Tibial nerve (tissue), 4 donors: ENCODE measurements at regions not wholly inside any gene's neighbourhood (a gene's known extent, or its start where the extent isn't known, plus 50 kb on each side); places are given as distances from the start of the nearest gene placed in this dataset.
A peak's percentile ranks its signal among the peaks of the same experiment; 100 is the strongest.

Experiments used
- DNase-seq, 2 donors: peaks; one replicate each; pipeline ENCODE4 v3.0.0-alpha.2; 2019; ENCODE audit warnings: low spot score in 2 of 2
- H3K27ac ChIP-seq, 4 donors: fragments of 200-600 bp; sonication (generic) in 3 of 4; one replicate each; pipeline ENCODE4 v1.5.1; 2017 to 2019; ENCODE audit warnings: mild to moderate bottlenecking in 1 of 4
- H3K27me3 ChIP-seq, 2 donors: fragments of 200-600 bp; sonication (generic) in 1 of 2; one replicate each; pipeline versions ENCODE4 v1.5.1 to v1.6.0; 2017 to 2019
- H3K36me3 ChIP-seq, 3 donors: fragments of 200-600 bp; sonication (generic); one replicate each; pipeline ENCODE4 v1.5.1; 2018 to 2019
- H3K4me1 ChIP-seq, 4 donors: fragments of 200-600 bp; sonication (generic) in 3 of 4; one replicate each; pipeline ENCODE4 v1.5.1; 2017 to 2019
- H3K4me3 ChIP-seq, 4 donors: fragments of 200-600 bp; sonication (generic) in 3 of 4; one replicate each; pipeline ENCODE4 v1.5.1; 2017 to 2019; ENCODE audit warnings: mild to moderate bottlenecking in 1 of 4, moderate library complexity in 1 of 4
- H3K9me3 ChIP-seq, 4 donors: fragments of 200-600 bp; sonication (generic) in 3 of 4; one replicate each; pipeline ENCODE4 v1.5.1; 2017 to 2019
- CTCF ChIP-seq, 5 experiments: fragments of 200-600 bp in 3 of 5; fragments of 450-650 bp in 2 of 5; sonication (generic) in 3 of 5; IDR thresholded peaks; one replicate each; pipeline ENCODE4 v1.5.1; 2016 to 2019; ENCODE audit warnings: antibody characterized with exemption in 5 of 5, mild to moderate bottlenecking in 3 of 5, moderate library complexity in 2 of 5
- EP300 ChIP-seq, 2 donors: sonication (generic); formaldehyde crosslinking; IDR thresholded peaks; one replicate each; pipeline ENCODE4 v1.6.1; 2017; ENCODE audit warnings: antibody characterized with exemption in 2 of 2, mild to moderate bottlenecking in 1 of 2
- POLR2A ChIP-seq, 2 donors: fragments of 450-650 bp; IDR thresholded peaks; one replicate each; pipeline ENCODE4 v1.6.1; 2017; ENCODE audit warnings: antibody characterized with exemption in 2 of 2, mild to moderate bottlenecking in 2 of 2, moderate library complexity in 2 of 2
- WGBS, 2 donors: methylation state at CpG; one replicate each; pipeline ENCODE4 v1.1.5; 2018; 5-methylcytosine and 5-hydroxymethylcytosine counted together

DNA sequence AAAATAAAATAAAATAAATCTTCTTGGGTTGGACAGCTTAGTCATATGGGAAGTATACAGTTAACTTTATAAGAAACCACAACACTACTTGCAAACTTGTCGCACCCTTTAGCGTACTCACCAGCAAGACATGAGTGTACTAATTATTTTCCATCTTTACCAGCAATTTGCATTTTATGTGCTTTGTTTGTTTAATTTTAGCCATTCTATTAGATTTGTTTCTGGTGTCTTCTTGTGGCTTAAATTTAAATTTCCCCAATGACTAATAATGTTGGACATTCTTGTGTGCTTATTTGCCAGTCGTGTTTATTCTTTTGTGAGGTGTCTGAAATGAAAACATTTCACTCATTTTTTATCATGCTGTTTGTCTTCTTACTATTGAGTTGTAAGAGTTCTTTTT is 1172.2 kb upstream of the CITED2 start:
- WGBS, 2 donors: 77 to 82% methylated on average over 3 of the region's 3 CpGs
- no peaks in the 10 kb centered on the region for H3K27me3 ChIP-seq

DNA sequence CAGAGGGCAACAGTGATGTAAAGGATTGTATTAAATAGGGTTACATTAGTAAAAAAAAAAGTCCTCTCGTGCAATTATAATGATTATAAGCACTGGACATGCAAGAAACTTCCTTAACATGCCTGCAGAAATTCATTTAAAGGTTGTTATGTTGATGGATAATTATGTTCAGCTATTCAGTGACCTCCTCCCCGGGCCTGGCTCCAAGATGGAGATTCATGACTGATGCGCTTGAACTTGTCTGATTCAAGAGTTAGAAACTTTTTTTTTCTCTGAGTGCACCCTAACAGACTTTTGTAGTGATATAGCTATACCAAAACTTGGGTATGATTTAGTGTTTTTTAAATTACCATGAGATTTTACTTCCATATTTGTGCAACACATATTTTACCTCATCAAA is 1170.0 kb upstream of the CITED2 start:
- Histone ChIP-seq H3K27me3 (no peaks in the 10 kb centered on the region), H3K36me3 (no peaks in the 10 kb centered on the region), H3K4me3 (no peak overlapping the region), H3K27ac (no peak overlapping the region), H3K9me3 (no peaks in the 10 kb centered on the region), H3K4me1 (peaks cover 0 to 6% (median 0%) of the 10 kb centered on the region in 4 donors)
- DNase-seq: no peak
- WGBS, 2 donors: 90 to 92% methylated on average over 3 of the region's 3 CpGs
- no peak for TF ChIP-seq POLR2A (IDR thresholded peaks at IDR 0.05)
- no peak for TF ChIP-seq EP300 (IDR thresholded peaks at IDR 0.05)
- no peak for TF ChIP-seq CTCF (IDR thresholded peaks at IDR 0.05)

More for the DNA sequence above, 1172.2 kb upstream of the CITED2 start:
- Histone ChIP-seq H3K9me3 (no peaks in the 10 kb centered on the region), H3K27ac (no peak overlapping the region), H3K36me3 (no peaks in the 10 kb centered on the region), H3K4me3 (no peak overlapping the region), H3K4me1 (no peaks in the 10 kb centered on the region)
- TF ChIP-seq EP300 (IDR thresholded peaks at IDR 0.05): no peak
- no peak for TF ChIP-seq POLR2A (IDR thresholded peaks at IDR 0.05)
- TF ChIP-seq CTCF (IDR thresholded peaks at IDR 0.05): no peak
- no peak for DNase-seq

DNA sequence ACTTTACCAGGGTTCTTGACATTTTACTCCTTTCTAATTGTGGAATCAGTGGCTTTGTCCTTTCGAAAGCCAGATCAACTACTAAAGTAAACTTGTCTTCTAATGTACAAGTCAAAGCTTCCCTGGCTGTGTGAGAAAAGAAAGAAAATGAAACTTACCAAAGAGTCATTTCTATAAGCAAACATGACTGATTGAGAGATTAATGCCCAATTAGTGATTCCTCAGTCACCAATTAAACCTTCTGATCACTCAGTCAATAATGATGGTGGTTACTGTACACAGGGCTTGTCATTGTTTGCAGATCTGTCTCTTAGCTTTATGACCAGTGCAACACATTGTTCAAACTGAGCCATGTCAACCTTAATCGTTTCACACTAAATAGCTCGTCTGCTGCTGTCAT is 1168.4 kb upstream of the CITED2 start:
- no peak for DNase-seq
- H3K9me3 ChIP-seq: no peaks in the 10 kb centered on the region
- H3K36me3 ChIP-seq: no peaks in the 10 kb centered on the region
- H3K27ac ChIP-seq: no peak overlapping the region
- no peaks in the 10 kb centered on the region for H3K27me3 ChIP-seq
- H3K4me3 ChIP-seq: no peak overlapping the region
- TF ChIP-seq POLR2A (IDR thresholded peaks at IDR 0.05) (no peak), EP300 (IDR thresholded peaks at IDR 0.05) (no peak), CTCF (IDR thresholded peaks at IDR 0.05) (no peak)
- peaks cover 0 to 18% (median 0%) of the 10 kb centered on the region in 4 donors for H3K4me1 ChIP-seq
- WGBS, 2 donors: 84 to 85% methylated on average over 3 of the region's 3 CpGs

GRCh38 chr6:140541288-140541687 is 1166.8 kb upstream of the CITED2 start:
- 39 to 46% methylated on average over 7 of the region's 7 CpGs for WGBS, 2 donors
- TF ChIP-seq CTCF (IDR thresholded peaks at IDR 0.05) (no peak), EP300 (IDR thresholded peaks at IDR 0.05) (no peak)
- H3K27me3 ChIP-seq: no peaks in the 10 kb centered on the region
- H3K9me3 ChIP-seq: no peaks in the 10 kb centered on the region
- H3K27ac ChIP-seq: peak overlapping the region in 1 of 4 donors; percentile 1
- DNase-seq: no peak
- peaks cover 0 to 28% (median 0%) of the 10 kb centered on the region in 4 donors for H3K4me1 ChIP-seq
- H3K4me3 ChIP-seq: peak overlapping the region in 2 of 4 donors; percentile 6 to 8
- no peaks in the 10 kb centered on the region for H3K36me3 ChIP-seq

DNA sequence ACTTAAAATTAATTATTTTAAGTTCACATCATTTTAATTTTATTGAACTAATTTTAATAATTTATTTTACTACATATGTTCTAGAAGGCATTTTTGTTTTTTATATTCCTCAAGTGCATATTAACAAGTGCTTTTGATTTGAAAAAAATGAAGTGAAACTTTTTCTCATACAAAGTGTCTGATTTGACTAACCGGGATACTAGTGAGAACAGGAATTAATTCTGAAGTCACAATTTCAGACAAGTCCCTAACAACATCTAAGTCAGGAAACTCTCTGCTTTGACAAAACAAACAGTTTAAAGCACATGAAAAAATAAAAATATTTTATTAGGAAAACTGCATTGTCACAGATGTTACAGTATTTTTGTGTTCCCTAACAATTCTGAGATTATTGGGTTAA is 1166.3 kb upstream of the CITED2 start:
- H3K4me1 ChIP-seq: peaks cover 0 to 28% (median 0%) of the 10 kb centered on the region in 4 donors
- peaks cover 0 to 5% (median under 1%) of the 10 kb centered on the region in 4 donors for H3K9me3 ChIP-seq
- no peaks in the 10 kb centered on the region for H3K27me3 ChIP-seq
- H3K36me3 ChIP-seq: no peaks in the 10 kb centered on the region
- H3K27ac ChIP-seq: peak overlapping the region in 1 of 4 donors; percentile 1
- TF ChIP-seq POLR2A (IDR thresholded peaks at IDR 0.05): no peak
- TF ChIP-seq CTCF (IDR thresholded peaks at IDR 0.05): no peak
- no peak for TF ChIP-seq EP300 (IDR thresholded peaks at IDR 0.05)
- 53 to 57% methylated on average over 1 of the region's 1 CpG for WGBS, 2 donors
- DNase-seq: no peak
- no peak overlapping the region for H3K4me3 ChIP-seq
